ENCODE measurements at regions not wholly inside any gene's neighbourhood (a gene's known extent, or its start where the extent isn't known, plus 50 kb on each side); places are given as distances from the start of the nearest gene placed in this dataset.

- DNase-seq (ENCODE audit: low read depth, low spot score): no peak
Measured at GRCh38 chr18:77444385-77444784, 194.7 kb downstream of the GALR1 start.

- DNase-seq (ENCODE audit: low read depth, low spot score): no peak
Measured at GRCh38 chr18:77448046-77448445, 198.4 kb downstream of the GALR1 start.

- DNase-seq (ENCODE audit: low read depth, low spot score): no peak
Measured at GRCh38 chr18:77455004-77455403, 205.4 kb downstream of the GALR1 start.

- no peak for DNase-seq (ENCODE audit: low read depth, low spot score)
Measured at GRCh38 chr18:77457681-77458080, 208.0 kb downstream of the GALR1 start.

GRCh38 chr18:77461062-77461688, 211.5 kb downstream of the GALR1 start:
- peak; percentile 19 for DNase-seq (ENCODE audit: low read depth, low spot score)

GRCh38 chr18:77464917-77465316, 215.3 kb downstream of the GALR1 start:
- no peak for DNase-seq (ENCODE audit: low read depth, low spot score)

GRCh38 chr18:77466890-77467289, 217.2 kb downstream of the GALR1 start:
- no peak for DNase-seq (ENCODE audit: low read depth, low spot score)

- no peak for DNase-seq (ENCODE audit: low read depth, low spot score)
Measured at GRCh38 chr18:77469131-77469530, 219.5 kb downstream of the GALR1 start.

- no peak for DNase-seq (ENCODE audit: low read depth, low spot score)
Measured at GRCh38 chr18:77470569-77471413, 221.1 kb downstream of the GALR1 start.

GRCh38 chr18:77472509-77472908, 222.9 kb downstream of the GALR1 start:
- no peak for DNase-seq (ENCODE audit: low read depth, low spot score)

- DNase-seq (ENCODE audit: low read depth, low spot score): no peak
Measured at GRCh38 chr18:77478646-77479442, 229.2 kb downstream of the GALR1 start.

- DNase-seq (ENCODE audit: low read depth, low spot score): no peak
Measured at GRCh38 chr18:77481541-77481940, 231.9 kb downstream of the GALR1 start.

GRCh38 chr18:77482190-77483085, 232.8 kb downstream of the GALR1 start:
- DNase-seq (ENCODE audit: low read depth, low spot score): peak; percentile 6

- DNase-seq (ENCODE audit: low read depth, low spot score): no peak
Measured at GRCh38 chr18:77486985-77487384, 237.3 kb downstream of the GALR1 start.

- no peak for DNase-seq (ENCODE audit: low read depth, low spot score)
Measured at GRCh38 chr18:77487951-77488740, 238.5 kb downstream of the GALR1 start.

- no peak for DNase-seq (ENCODE audit: low read depth, low spot score)
Measured at GRCh38 chr18:77495079-77495478, 245.4 kb downstream of the GALR1 start.

- DNase-seq (ENCODE audit: low read depth, low spot score): no peak
Measured at GRCh38 chr18:77495982-77496690, 246.5 kb downstream of the GALR1 start.

- DNase-seq (ENCODE audit: low read depth, low spot score): no peak
Measured at GRCh38 chr18:77501266-77501665, 251.6 kb downstream of the GALR1 start.

GRCh38 chr18:77505499-77505898, 255.9 kb downstream of the GALR1 start:
- DNase-seq (ENCODE audit: low read depth, low spot score): no peak

GRCh38 chr18:77512152-77512551, 262.5 kb downstream of the GALR1 start:
- no peak for DNase-seq (ENCODE audit: low read depth, low spot score)

Data from ELF-1 (cell line).